ENCODE measurements at regions not wholly inside any gene's neighbourhood (a gene's known extent, or its start where the extent isn't known, plus 50 kb on each side); places are given as distances from the start of the nearest gene placed in this dataset.
A peak's percentile ranks its signal among the peaks of the same experiment; 100 is the strongest.

DNA sequence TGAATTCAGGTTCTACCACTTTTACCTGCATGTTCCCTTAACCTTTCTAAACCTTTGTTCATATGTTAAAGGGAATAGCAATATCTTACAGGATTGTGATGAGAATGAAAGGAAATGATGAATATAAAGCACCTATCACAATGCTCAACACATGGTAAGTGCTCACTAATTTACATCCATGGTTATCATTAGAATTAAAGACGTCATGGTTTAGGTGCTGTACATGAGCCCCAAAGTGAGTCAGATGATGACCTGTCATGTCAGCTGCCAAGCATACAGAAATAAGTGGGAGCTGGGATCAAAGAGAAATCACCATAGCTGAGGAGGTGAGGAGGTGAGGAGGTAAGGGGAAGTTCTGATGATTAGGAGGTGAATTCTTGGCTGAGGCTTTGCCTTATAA is 135.9 kb upstream of the ATP2B1 start:
- Histone ChIP-seq H3K79me2 (ENCODE audit: control insufficient read depth, insufficient read depth, low read length) (no peaks in the 10 kb centered on the region), H3K9ac (ENCODE audit: insufficient read depth, low read length) (no peak overlapping the region), H2AFZ (ENCODE audit: low read length) (no peak overlapping the region), H3K36me3 (ENCODE audit: control insufficient read depth, insufficient read depth, low read length) (no peaks in the 10 kb centered on the region), H3K4me2 (ENCODE audit: extremely low read depth, insufficient read depth, low read length) (no peak overlapping the region), H3K27ac (ENCODE audit: insufficient read depth, low read length) (no peak overlapping the region), H3K27me3 (ENCODE audit: control insufficient read depth, insufficient read depth, low read length) (no peaks in the 10 kb centered on the region), H4K20me1 (ENCODE audit: control insufficient read depth, extremely low read depth, insufficient read depth, low read length) (no peaks in the 10 kb centered on the region), H3K9me3 (ENCODE audit: control insufficient read depth, insufficient read depth, low read depth, low read length) (no peaks in the 10 kb centered on the region), H3K4me1 (ENCODE audit: control insufficient read depth, extremely low read depth, insufficient read depth, low read length) (no peaks in the 10 kb centered on the region), H3K4me3 (replicated peaks in 1 of 4; ENCODE audit: control extremely low read depth in 1 of 4, insufficient read depth in 1 of 4, low read depth in 3 of 4, low read length in 4 of 4) (no peak overlapping the region)
- DNase-seq (ENCODE audit: low read depth in 2 of 2) = no peak
- TF ChIP-seq, protein P1, sequence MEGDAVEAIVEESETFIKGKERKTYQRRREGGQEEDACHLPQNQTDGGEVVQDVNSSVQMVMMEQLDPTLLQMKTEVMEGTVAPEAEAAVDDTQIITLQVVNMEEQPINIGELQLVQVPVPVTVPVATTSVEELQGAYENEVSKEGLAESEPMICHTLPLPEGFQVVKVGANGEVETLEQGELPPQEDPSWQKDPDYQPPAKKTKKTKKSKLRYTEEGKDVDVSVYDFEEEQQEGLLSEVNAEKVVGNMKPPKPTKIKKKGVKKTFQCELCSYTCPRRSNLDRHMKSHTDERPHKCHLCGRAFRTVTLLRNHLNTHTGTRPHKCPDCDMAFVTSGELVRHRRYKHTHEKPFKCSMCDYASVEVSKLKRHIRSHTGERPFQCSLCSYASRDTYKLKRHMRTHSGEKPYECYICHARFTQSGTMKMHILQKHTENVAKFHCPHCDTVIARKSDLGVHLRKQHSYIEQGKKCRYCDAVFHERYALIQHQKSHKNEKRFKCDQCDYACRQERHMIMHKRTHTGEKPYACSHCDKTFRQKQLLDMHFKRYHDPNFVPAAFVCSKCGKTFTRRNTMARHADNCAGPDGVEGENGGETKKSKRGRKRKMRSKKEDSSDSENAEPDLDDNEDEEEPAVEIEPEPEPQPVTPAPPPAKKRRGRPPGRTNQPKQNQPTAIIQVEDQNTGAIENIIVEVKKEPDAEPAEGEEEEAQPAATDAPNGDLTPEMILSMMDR (conservative IDR thresholded peaks at IDR 0.05 in 1 of 2, IDR thresholded peaks at IDR 0.05 in 1 of 2; ENCODE audit: low read depth in 1 of 2, low read length in 2 of 2) = no peak
- no peak for TF ChIP-seq EZH2 (IDR thresholded peaks at IDR 0.05; ENCODE audit: low read length, missing control alignments)

DNA sequence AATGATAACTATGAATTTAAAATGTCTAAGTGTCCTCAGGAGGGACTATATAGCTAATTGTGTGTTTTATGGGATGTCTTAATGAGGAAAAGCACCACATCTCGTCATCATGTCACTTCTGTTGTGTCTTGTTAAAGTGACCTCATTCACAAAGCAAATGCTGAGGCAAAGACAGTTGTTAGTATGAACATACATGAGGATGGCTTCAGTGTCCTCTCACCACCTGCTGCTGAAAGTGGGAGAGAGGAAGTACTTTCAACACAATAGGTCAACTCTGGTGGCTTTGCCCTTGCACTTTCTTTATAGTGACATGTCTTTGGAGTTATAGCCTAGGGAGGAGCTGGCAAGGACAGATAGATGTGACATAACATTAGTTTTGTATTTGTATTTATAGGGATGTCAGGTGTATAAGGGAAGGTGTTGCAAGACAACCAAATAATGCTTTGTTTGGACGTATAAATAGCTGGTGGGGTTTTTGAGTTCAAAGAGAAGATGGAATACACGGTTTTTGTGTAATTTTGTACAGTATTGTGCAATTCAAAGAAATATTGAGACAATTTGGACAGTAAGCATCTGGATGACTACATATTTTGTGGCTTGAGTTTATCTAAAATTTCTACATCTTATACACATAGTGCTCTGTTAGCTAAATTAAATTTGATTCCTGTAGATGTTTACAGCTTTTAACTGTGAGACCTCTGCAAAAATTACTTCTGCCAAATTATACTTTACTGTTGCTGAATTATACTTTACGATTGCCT is 131.7 kb upstream of the ATP2B1 start:
- no peak overlapping the region for H3K27ac ChIP-seq (ENCODE audit: insufficient read depth, low read length)
- DNase-seq (ENCODE audit: low read depth in 2 of 2) = peak in 1 of 2 donors; percentile 80

DNA sequence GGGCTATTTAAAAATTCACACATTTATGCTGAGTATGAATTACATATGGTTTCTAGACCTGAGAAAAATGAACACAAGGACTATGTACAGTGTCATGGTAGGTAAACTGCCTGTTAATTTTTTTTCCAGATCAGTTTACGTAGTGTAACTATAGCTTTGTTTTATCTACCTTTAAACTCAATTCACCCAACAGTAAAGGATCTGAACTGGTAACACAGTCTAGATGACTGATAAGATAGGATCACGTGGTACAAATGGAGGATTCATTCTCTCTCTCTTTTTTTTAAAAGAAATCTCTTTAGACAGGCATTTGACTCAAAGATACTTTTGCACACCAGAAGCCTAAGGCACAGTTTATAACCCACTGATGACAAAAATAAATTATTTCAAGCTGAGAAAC is 130.8 kb upstream of the ATP2B1 start:
- Histone ChIP-seq H3K36me3 (ENCODE audit: control insufficient read depth, insufficient read depth, low read length) (no peaks in the 10 kb centered on the region), H3K4me1 (ENCODE audit: control insufficient read depth, extremely low read depth, insufficient read depth, low read length) (no peaks in the 10 kb centered on the region), H3K27me3 (ENCODE audit: control insufficient read depth, insufficient read depth, low read length) (no peaks in the 10 kb centered on the region), H3K79me2 (ENCODE audit: control insufficient read depth, insufficient read depth, low read length) (no peaks in the 10 kb centered on the region), H3K9ac (ENCODE audit: insufficient read depth, low read length) (no peak overlapping the region), H2AFZ (ENCODE audit: low read length) (no peak overlapping the region), H3K27ac (ENCODE audit: insufficient read depth, low read length) (no peak overlapping the region), H3K4me2 (ENCODE audit: extremely low read depth, insufficient read depth, low read length) (no peak overlapping the region), H4K20me1 (ENCODE audit: control insufficient read depth, extremely low read depth, insufficient read depth, low read length) (no peaks in the 10 kb centered on the region), H3K4me3 (replicated peaks in 1 of 4; ENCODE audit: control extremely low read depth in 1 of 4, insufficient read depth in 1 of 4, low read depth in 3 of 4, low read length in 4 of 4) (no peak overlapping the region), H3K9me3 (ENCODE audit: control insufficient read depth, insufficient read depth, low read depth, low read length) (no peaks in the 10 kb centered on the region)
- DNase-seq (ENCODE audit: low read depth in 2 of 2) = no peak
- TF ChIP-seq, protein P1 (conservative IDR thresholded peaks at IDR 0.05 in 1 of 2, IDR thresholded peaks at IDR 0.05 in 1 of 2; ENCODE audit: low read depth in 1 of 2, low read length in 2 of 2) = no peak

More for the DNA sequence above, 131.7 kb upstream of the ATP2B1 start:
- Histone ChIP-seq H3K4me2 (ENCODE audit: extremely low read depth, insufficient read depth, low read length) (no peak overlapping the region), H3K4me1 (ENCODE audit: control insufficient read depth, extremely low read depth, insufficient read depth, low read length) (no peaks in the 10 kb centered on the region), H2AFZ (ENCODE audit: low read length) (no peak overlapping the region), H3K27me3 (ENCODE audit: control insufficient read depth, insufficient read depth, low read length) (no peaks in the 10 kb centered on the region), H3K36me3 (ENCODE audit: control insufficient read depth, insufficient read depth, low read length) (no peaks in the 10 kb centered on the region), H3K9ac (ENCODE audit: insufficient read depth, low read length) (no peak overlapping the region), H3K9me3 (ENCODE audit: control insufficient read depth, insufficient read depth, low read depth, low read length) (no peaks in the 10 kb centered on the region), H4K20me1 (ENCODE audit: control insufficient read depth, extremely low read depth, insufficient read depth, low read length) (no peaks in the 10 kb centered on the region), H3K79me2 (ENCODE audit: control insufficient read depth, insufficient read depth, low read length) (no peaks in the 10 kb centered on the region), H3K4me3 (replicated peaks in 1 of 4; ENCODE audit: control extremely low read depth in 1 of 4, insufficient read depth in 1 of 4, low read depth in 3 of 4, low read length in 4 of 4) (no peak overlapping the region)
- TF ChIP-seq EZH2 (IDR thresholded peaks at IDR 0.05; ENCODE audit: low read length, missing control alignments) = no peak
- TF ChIP-seq, protein P1 (conservative IDR thresholded peaks at IDR 0.05 in 1 of 2, IDR thresholded peaks at IDR 0.05 in 1 of 2; ENCODE audit: low read depth in 1 of 2, low read length in 2 of 2) = no peak
